SK-N-MC (cell line): ENCODE measurements at regions not wholly inside any gene's neighbourhood (a gene's known extent, or its start where the extent isn't known, plus 50 kb on each side); places are given as distances from the start of the nearest gene placed in this dataset.

ENCODE experiments used
- EZH2 ChIP-seq: fragments of 200-600 bp; sonication (generic); IDR thresholded peaks from one replicate; pipeline ENCODE4 v1.6.1; 2017; ENCODE audit warnings: antibody characterized with exemption
- POLR2AphosphoS5 ChIP-seq: IDR thresholded peaks from 2 replicates; pipeline ENCODE4 v1.6.1; 2012; ENCODE audit warnings: mild to moderate bottlenecking, low read depth, low read length, borderline replicate concordance

DNA sequence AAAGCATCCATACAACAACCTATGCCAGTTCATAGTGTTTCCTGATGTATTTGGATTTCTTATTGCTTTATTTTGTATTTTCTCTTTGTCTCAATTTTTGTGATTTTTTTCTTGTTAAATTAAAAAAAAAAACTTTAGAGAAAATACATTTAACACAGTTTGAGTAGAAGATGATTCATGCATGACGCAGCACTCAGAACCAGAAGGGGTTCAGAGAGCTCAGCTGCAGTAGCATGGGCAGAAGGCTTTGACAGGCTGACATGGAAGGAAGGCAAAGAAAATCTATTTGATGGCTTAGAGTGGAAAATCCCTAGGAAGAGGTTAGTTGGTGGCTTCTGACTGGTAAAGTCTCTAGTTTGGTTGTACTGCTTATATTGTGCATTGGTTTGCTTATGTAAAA lies 207.2 kb upstream of the STXBP5 start:
- TF ChIP-seq EZH2 (no peak), POLR2AphosphoS5 (no peak)
